SK-N-SH (cell line): ENCODE measurements at regions not wholly inside any gene's neighbourhood (a gene's known extent, or its start where the extent isn't known, plus 50 kb on each side); places are given as distances from the start of the nearest gene placed in this dataset.

Experiments
- CTCF ChIA-PET: fragments of 300-600, 350-600 bp; formaldehyde crosslinking; extraction: SDS; loops from one replicate; lab custom pipeline; 2021; lab: Yijun Ruan, JAX
- POLR2A ChIA-PET: fragments of 350-600 bp; sonication (Branson Sonifier 250); formaldehyde crosslinking; extraction: SDS; loops from one replicate; lab custom pipeline; 2020; ENCODE audit warnings: antibody characterized with exemption, inconsistent platforms; lab: Yijun Ruan, JAX
- DNase-seq: peaks from one replicate; pipeline ENCODE4 v3.0.0; 2012
- H2AFZ ChIP-seq: fragments of 200-600 bp; sonication (generic); 2 replicates; pipeline ENCODE4 v1.8.1; 2016; ENCODE audit warnings: antibody characterized with exemption, mild to moderate bottlenecking, low read depth
- H3F3A ChIP-seq: fragments of 200-600 bp; sonication (generic); replicated peaks from 2 replicates; pipeline ENCODE3; 2016; ENCODE audit warnings: antibody characterized with exemption, mild to moderate bottlenecking; ENCODE audit not compliant: insufficient read depth
- H3K27ac ChIP-seq, 2 experiments: fragments of 200-500 bp in 1 of 2; fragments of 200-600 bp in 1 of 2; sonication (Bioruptor generic) in 1 of 2; sonication (generic), shearing (Covaris generic) in 1 of 2; 2 replicates each; pipeline versions ENCODE4 v1.5.1 to v1.6.1; 2014 to 2016; ENCODE audit warnings: low read depth in 2 of 2, inconsistent platforms in 1 of 2, low read length in 1 of 2, mild to moderate bottlenecking in 1 of 2, mixed read lengths in 1 of 2
- H3K27me3 ChIP-seq: fragments of 200-600 bp; sonication (generic), shearing (Covaris generic); 2 replicates; pipeline ENCODE4 v1.6.1; 2016; ENCODE audit warnings: mixed run types; ENCODE audit not compliant: insufficient read depth
- H3K36me3 ChIP-seq, 2 experiments: fragments of 200-500 bp in 1 of 2; fragments of 200-600 bp in 1 of 2; sonication (Bioruptor generic) in 1 of 2; sonication (generic) in 1 of 2; replicated peaks in 1 of 2; 2 replicates each; pipeline versions ENCODE3 to v1.5.1; 2014 to 2016; ENCODE audit warnings: low read length in 1 of 2, mild to moderate bottlenecking in 1 of 2; ENCODE audit not compliant: insufficient read depth in 2 of 2, control insufficient read depth in 1 of 2
- H3K4me1 ChIP-seq, 2 experiments: fragments of 200-500 bp in 1 of 2; fragments of 200-600 bp in 1 of 2; sonication (Bioruptor generic) in 1 of 2; sonication (generic), shearing (Covaris generic) in 1 of 2; 2 replicates each; pipeline versions ENCODE4 v1.5.1 to v1.6.1; 2014 to 2016; ENCODE audit warnings: low read depth in 1 of 2, low read length in 1 of 2, mixed run types in 1 of 2; ENCODE audit not compliant: insufficient read depth in 2 of 2, control insufficient read depth in 1 of 2
- H3K4me2 ChIP-seq: fragments of 200-600 bp; sonication (generic), shearing (Covaris generic); 2 replicates; pipeline ENCODE4 v1.6.1; 2017; ENCODE audit warnings: mixed run types
- H3K4me3 ChIP-seq, 2 experiments: fragments of 200-500 bp in 1 of 2; fragments of 200-600 bp in 1 of 2; sonication (Bioruptor generic) in 1 of 2; sonication (generic), shearing (Covaris generic) in 1 of 2; 2 replicates each; pipeline versions ENCODE4 v1.5.1 to v1.8.1; 2014 to 2016; ENCODE audit warnings: low read depth in 2 of 2, inconsistent platforms in 1 of 2, low read length in 1 of 2, mild to moderate bottlenecking in 1 of 2, mixed read lengths in 1 of 2, moderate library complexity in 1 of 2
- H3K79me2 ChIP-seq: fragments of 200-600 bp; sonication (generic); 2 replicates; pipeline ENCODE4 v1.8.1; 2017; ENCODE audit warnings: mild to moderate bottlenecking; ENCODE audit not compliant: insufficient read depth
- H3K9ac ChIP-seq: fragments of 200-600 bp; sonication (generic); 2 replicates; pipeline ENCODE4 v1.6.1; 2017; ENCODE audit warnings: mixed run types
- H3K9me2 ChIP-seq: fragments of 200-600 bp; sonication (generic); 2 replicates; pipeline ENCODE4 v1.6.1; 2017; ENCODE audit warnings: mixed run types
- H3K9me3 ChIP-seq: fragments of 200-600 bp; sonication (generic); 2 replicates; pipeline ENCODE4 v1.6.1; 2017; ENCODE audit warnings: mixed run types, mild to moderate bottlenecking, moderate library complexity
- H4K20me1 ChIP-seq: fragments of 200-600 bp; sonication (generic); 2 replicates; pipeline ENCODE4 v1.6.1; 2017; ENCODE audit warnings: mild to moderate bottlenecking, mixed run types; ENCODE audit not compliant: insufficient read depth
- ELF1 ChIP-seq: IDR thresholded peaks from 2 replicates; pipeline ENCODE4 v1.4.0; 2012
- EZH2phosphoT487 ChIP-seq: fragments of 200-600 bp; sonication (generic); IDR thresholded peaks from 2 replicates; pipeline ENCODE4 v1.6.1; 2017; ENCODE audit warnings: low read depth, mixed run types, mild to moderate bottlenecking, antibody characterized with exemption, moderate library complexity, borderline replicate concordance
- FOXM1 ChIP-seq: IDR thresholded peaks from 2 replicates; pipeline ENCODE4 v1.4.0; 2012; ENCODE audit warnings: low read depth, mild to moderate bottlenecking
- GABPA ChIP-seq: IDR thresholded peaks from 2 replicates; pipeline ENCODE4 v1.4.0; 2012; ENCODE audit warnings: low read depth, mild to moderate bottlenecking
- GATA2 ChIP-seq: sonication (generic); formaldehyde crosslinking; IDR thresholded peaks from 2 replicates; pipeline ENCODE4 v1.5.0; 2020; ENCODE audit warnings: mild to moderate bottlenecking, missing genetic modification reagents
- JUND ChIP-seq: IDR thresholded peaks from 2 replicates; pipeline ENCODE4 v1.4.0; 2012
- MEF2A ChIP-seq: IDR thresholded peaks from 2 replicates; pipeline ENCODE4 v1.4.0; 2012; ENCODE audit warnings: low read depth, borderline replicate concordance
- MXI1 ChIP-seq: IDR thresholded peaks from 2 replicates; pipeline ENCODE4 v1.6.1; 2012; ENCODE audit warnings: mild to moderate bottlenecking, low read depth, low read length, improper control_type of control experiment
- POLR2AphosphoS5 ChIP-seq: IDR thresholded peaks from 2 replicates; pipeline ENCODE4 v1.6.1; 2012; ENCODE audit warnings: low read depth, low read length
- RFX5 ChIP-seq: IDR thresholded peaks from 2 replicates; pipeline ENCODE4 v1.6.1; 2012; ENCODE audit warnings: mild to moderate bottlenecking, improper control_type of control experiment, low read length
- SIN3A ChIP-seq: IDR thresholded peaks from 2 replicates; pipeline ENCODE4 v1.6.1; 2012; ENCODE audit warnings: low read depth, mild to moderate bottlenecking, low read length, moderate library complexity, borderline replicate concordance
- SMC3 ChIP-seq: IDR thresholded peaks from 2 replicates; pipeline ENCODE4 v1.6.1; 2012; ENCODE audit warnings: low read depth, low read length, improper control_type of control experiment
- TCF12 ChIP-seq: IDR thresholded peaks from 2 replicates; pipeline ENCODE4 v1.4.0; 2012
- TEAD4 ChIP-seq: IDR thresholded peaks from 2 replicates; pipeline ENCODE4 v1.4.0; 2012; ENCODE audit warnings: mild to moderate bottlenecking, borderline replicate concordance; ENCODE audit not compliant: insufficient read depth
- YY1 ChIP-seq: IDR thresholded peaks from 2 replicates; pipeline ENCODE4 v1.4.0; 2012; ENCODE audit warnings: low read depth, mild to moderate bottlenecking
- WGBS: methylation state at CpG from one replicate; pipeline ENCODE4 v1.1.6; 2017; ENCODE audit warnings: low lambda C conversion rate; 5-methylcytosine and 5-hydroxymethylcytosine counted together
- TF ChIP-seq, protein P1 (sequence below): IDR thresholded peaks from 2 replicates; pipeline ENCODE4 v1.4.0; 2012; ENCODE audit warnings: low read depth, borderline replicate concordance
- TF ChIP-seq, protein P2 (sequence below): fragments of 200-600 bp; sonication (generic); IDR thresholded peaks from 2 replicates; pipeline ENCODE4 v1.6.1; 2017; ENCODE audit warnings: antibody characterized with exemption, mild to moderate bottlenecking, moderate library complexity
- TF ChIP-seq, protein P3 (sequence below): IDR thresholded peaks from 2 replicates; pipeline ENCODE4 v1.4.0; 2012; ENCODE audit warnings: low read depth
- TF ChIP-seq, protein P4 (sequence below): fragments of 150-350 bp; IDR thresholded peaks from 2 replicates; pipeline ENCODE4 v1.6.1; 2016; ENCODE audit warnings: mild to moderate bottlenecking, low read depth, low read length
- TF ChIP-seq, protein P5 (sequence below): fragments of 150-350 bp; IDR thresholded peaks from 2 replicates; pipeline ENCODE4 v1.6.1; 2017; ENCODE audit warnings: antibody characterized with exemption, low read length, low read depth, borderline replicate concordance

DNA sequence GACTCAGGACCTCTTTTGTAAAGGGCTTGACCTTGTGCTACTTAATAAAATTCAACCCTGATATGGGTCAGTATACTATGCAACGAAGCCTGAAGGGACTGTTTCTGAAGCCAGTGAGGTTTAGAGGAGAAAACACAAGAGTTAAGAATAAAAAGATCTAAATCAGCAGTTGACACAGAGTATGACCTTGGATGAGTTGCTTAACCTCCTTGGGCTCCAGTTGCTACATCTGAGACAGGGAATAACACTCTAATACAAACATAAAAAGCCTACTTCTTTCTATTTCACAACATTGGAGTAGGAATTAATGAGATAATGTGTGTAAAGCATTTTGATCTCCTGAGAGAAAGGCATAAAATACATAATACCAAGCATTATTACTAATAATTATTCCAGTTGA is 882.4 kb upstream of the ADGRL2 start (continued):
- TF ChIP-seq, protein P1, sequence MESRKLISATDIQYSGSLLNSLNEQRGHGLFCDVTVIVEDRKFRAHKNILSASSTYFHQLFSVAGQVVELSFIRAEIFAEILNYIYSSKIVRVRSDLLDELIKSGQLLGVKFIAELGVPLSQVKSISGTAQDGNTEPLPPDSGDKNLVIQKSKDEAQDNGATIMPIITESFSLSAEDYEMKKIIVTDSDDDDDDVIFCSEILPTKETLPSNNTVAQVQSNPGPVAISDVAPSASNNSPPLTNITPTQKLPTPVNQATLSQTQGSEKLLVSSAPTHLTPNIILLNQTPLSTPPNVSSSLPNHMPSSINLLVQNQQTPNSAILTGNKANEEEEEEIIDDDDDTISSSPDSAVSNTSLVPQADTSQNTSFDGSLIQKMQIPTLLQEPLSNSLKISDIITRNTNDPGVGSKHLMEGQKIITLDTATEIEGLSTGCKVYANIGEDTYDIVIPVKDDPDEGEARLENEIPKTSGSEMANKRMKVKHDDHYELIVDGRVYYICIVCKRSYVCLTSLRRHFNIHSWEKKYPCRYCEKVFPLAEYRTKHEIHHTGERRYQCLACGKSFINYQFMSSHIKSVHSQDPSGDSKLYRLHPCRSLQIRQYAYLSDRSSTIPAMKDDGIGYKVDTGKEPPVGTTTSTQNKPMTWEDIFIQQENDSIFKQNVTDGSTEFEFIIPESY: no peak
- TF ChIP-seq ELF1: no peak
- TF ChIP-seq MEF2A: no peak
- TF ChIP-seq GATA2 (CRISPR knock-in tag): no peak
- TF ChIP-seq, all 33 proteins: peak for 0

DNA sequence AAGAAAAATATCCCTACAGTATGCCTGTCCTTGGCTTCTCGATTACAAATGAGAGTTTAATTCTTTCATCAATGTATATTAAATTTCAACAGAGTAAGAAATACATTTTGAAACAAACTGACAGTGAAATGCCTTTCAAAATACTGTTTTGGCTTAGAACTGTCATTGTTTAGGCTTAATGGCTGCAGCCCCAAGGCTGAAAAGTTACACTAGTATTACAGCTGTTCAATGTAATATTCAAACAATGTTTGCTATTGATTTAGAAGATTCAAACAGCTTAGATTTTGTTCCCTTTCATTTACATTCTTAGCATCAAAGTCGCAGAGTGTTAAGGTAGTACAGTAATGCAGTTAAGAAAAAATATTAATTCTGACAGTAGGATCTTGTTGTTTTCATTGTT is 882.9 kb upstream of the ADGRL2 start:
- H3K27me3 ChIP-seq: no peaks in the 10 kb centered on the region
- no peaks in the 10 kb centered on the region for H3K36me3 ChIP-seq
- H3K9ac ChIP-seq: no peak overlapping the region
- H3F3A ChIP-seq: no peaks in the 10 kb centered on the region
- POLR2A ChIA-PET: no interaction called here
- H3K9me3 ChIP-seq: no peaks in the 10 kb centered on the region
- no peaks in the 10 kb centered on the region; a peak in 2 of 4 replicates for H3K4me1 ChIP-seq
- H3K4me3 ChIP-seq: no peak overlapping the region
- no peak overlapping the region; the same call in 1 of the 2 replicates for H2AFZ ChIP-seq
- no peaks in the 10 kb centered on the region for H3K9me2 ChIP-seq
- peak overlapping the region in 1 of 2 experiments; percentile 50; a peak in 2 of 4 replicates for H3K27ac ChIP-seq
- H3K4me2 ChIP-seq: no peak overlapping the region
- CTCF ChIA-PET: no interaction called here
- no peak for TF ChIP-seq GATA2 (CRISPR knock-in tag)
- TF ChIP-seq SMC3: no peak
- TF ChIP-seq EZH2phosphoT487: no peak
- no peak for TF ChIP-seq JUND
- H4K20me1 ChIP-seq: no peaks in the 10 kb centered on the region
- 60% methylated on average over 2 of the region's 2 CpGs for WGBS
- no peaks in the 10 kb centered on the region for H3K79me2 ChIP-seq
- no peak for DNase-seq

DNA sequence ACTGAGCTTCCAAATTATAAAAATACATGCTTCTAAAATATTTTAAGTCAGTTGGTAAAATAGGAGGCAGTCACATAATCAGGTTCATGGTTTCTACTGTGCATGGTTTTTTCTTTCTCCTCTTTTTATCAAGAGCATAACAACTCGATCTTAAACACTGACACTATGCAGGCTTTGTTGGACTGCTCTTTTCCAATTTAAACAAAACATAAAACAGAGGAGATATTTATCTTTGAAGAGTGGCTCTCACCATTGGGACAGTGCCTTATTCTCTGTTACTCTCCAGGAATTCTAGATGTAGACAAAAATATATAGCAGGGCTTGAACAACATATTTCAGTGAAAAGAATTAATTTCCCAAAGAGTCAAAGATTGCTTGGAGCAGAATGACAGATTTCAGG is 883.5 kb upstream of the ADGRL2 start:
- Histone ChIP-seq H3K9ac (no peak overlapping the region), H2AFZ (no peak overlapping the region; the same call in 1 of the 2 replicates), H3K9me3 (no peaks in the 10 kb centered on the region), H3K79me2 (no peaks in the 10 kb centered on the region), H3K4me2 (no peak overlapping the region), H3K27ac (peak overlapping the region in 1 of 2 experiments; percentile 50; a peak in 2 of 4 replicates), H3F3A (no peaks in the 10 kb centered on the region), H3K36me3 (no peaks in the 10 kb centered on the region), H4K20me1 (no peaks in the 10 kb centered on the region), H3K9me2 (no peaks in the 10 kb centered on the region), H3K27me3 (no peaks in the 10 kb centered on the region), H3K4me1 (no peaks in the 10 kb centered on the region; a peak in 2 of 4 replicates), H3K4me3 (no peak overlapping the region)
- peak; percentile 34 for DNase-seq
- ChIA-PET CTCF (no interaction called here), POLR2A (no interaction called here)
- 0% methylated on average over 1 of the region's 1 CpG for WGBS
- TF ChIP-seq FOXM1 (no peak), MXI1 (no peak), GATA2 (CRISPR knock-in tag) (peak; percentile 87), GABPA (no peak), MEF2A (no peak), YY1 (no peak), SMC3 (no peak), TEAD4 (no peak), POLR2AphosphoS5 (no peak), SIN3A (no peak), TCF12 (peak; percentile 33; the same call in 1 of the 2 replicates), RFX5 (no peak)
- TF ChIP-seq, protein P2, sequence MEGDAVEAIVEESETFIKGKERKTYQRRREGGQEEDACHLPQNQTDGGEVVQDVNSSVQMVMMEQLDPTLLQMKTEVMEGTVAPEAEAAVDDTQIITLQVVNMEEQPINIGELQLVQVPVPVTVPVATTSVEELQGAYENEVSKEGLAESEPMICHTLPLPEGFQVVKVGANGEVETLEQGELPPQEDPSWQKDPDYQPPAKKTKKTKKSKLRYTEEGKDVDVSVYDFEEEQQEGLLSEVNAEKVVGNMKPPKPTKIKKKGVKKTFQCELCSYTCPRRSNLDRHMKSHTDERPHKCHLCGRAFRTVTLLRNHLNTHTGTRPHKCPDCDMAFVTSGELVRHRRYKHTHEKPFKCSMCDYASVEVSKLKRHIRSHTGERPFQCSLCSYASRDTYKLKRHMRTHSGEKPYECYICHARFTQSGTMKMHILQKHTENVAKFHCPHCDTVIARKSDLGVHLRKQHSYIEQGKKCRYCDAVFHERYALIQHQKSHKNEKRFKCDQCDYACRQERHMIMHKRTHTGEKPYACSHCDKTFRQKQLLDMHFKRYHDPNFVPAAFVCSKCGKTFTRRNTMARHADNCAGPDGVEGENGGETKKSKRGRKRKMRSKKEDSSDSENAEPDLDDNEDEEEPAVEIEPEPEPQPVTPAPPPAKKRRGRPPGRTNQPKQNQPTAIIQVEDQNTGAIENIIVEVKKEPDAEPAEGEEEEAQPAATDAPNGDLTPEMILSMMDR: no peak
- TF ChIP-seq, protein P3, sequence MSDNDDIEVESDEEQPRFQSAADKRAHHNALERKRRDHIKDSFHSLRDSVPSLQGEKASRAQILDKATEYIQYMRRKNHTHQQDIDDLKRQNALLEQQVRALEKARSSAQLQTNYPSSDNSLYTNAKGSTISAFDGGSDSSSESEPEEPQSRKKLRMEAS: no peak
- TF ChIP-seq, protein P4, sequence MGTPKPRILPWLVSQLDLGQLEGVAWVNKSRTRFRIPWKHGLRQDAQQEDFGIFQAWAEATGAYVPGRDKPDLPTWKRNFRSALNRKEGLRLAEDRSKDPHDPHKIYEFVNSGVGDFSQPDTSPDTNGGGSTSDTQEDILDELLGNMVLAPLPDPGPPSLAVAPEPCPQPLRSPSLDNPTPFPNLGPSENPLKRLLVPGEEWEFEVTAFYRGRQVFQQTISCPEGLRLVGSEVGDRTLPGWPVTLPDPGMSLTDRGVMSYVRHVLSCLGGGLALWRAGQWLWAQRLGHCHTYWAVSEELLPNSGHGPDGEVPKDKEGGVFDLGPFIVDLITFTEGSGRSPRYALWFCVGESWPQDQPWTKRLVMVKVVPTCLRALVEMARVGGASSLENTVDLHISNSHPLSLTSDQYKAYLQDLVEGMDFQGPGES: no peak
- TF ChIP-seq, protein P5, sequence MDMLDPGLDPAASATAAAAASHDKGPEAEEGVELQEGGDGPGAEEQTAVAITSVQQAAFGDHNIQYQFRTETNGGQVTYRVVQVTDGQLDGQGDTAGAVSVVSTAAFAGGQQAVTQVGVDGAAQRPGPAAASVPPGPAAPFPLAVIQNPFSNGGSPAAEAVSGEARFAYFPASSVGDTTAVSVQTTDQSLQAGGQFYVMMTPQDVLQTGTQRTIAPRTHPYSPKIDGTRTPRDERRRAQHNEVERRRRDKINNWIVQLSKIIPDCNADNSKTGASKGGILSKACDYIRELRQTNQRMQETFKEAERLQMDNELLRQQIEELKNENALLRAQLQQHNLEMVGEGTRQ: no peak
